Right ventricle myocardium superior (tissue), 1 donor: ENCODE measurements at regions not wholly inside any gene's neighbourhood (a gene's known extent, or its start where the extent isn't known, plus 50 kb on each side); places are given as distances from the start of the nearest gene placed in this dataset.
"Not testable (repeated sequence)": the region's sequence is repeated elsewhere in the genome, so short reads cannot be mapped to it uniquely, and the experiment has no call there.

Experiments used
- ATAC-seq: fragments of 200-7000 bp; cut with Tn5 transposase; one replicate; pipeline ENCODE4 v1.9.1; 2020; ENCODE audit warnings: mild to moderate bottlenecking; ENCODE audit not compliant: poor library complexity
- DNase-seq: peaks from one replicate; pipeline ENCODE4 v3.0.0-alpha.2; 2020
- intact Hi-C: fragments of 100-400 bp; cut with DNase I; formaldehyde crosslinking; loops from one replicate; pipeline ENCODE4 v1.11.2; 2022
- donor health status: DM: no; HTN: yes; CAD: no; lungs with severe emphysema.

GRCh38 chrX:15013461-15013860, 140.2 kb downstream of the MOSPD2 start:
- ATAC-seq (no peak), DNase-seq (no peak)
- intact Hi-C loops: no loop called here

- ATAC-seq: no peak
- no peak for DNase-seq
- intact Hi-C loops: no loop called here
Measured at GRCh38 chrX:14997271-14997670, 124.0 kb downstream of the MOSPD2 start.

- DNase-seq, ATAC-seq, intact Hi-C loops: not testable (repeated sequence)
Measured at GRCh38 chrX:14984425-14984824, 111.2 kb downstream of the MOSPD2 start.
